ENCODE measurements at regions not wholly inside any gene's neighbourhood (a gene's known extent, or its start where the extent isn't known, plus 50 kb on each side); places are given as distances from the start of the nearest gene placed in this dataset.

DNA sequence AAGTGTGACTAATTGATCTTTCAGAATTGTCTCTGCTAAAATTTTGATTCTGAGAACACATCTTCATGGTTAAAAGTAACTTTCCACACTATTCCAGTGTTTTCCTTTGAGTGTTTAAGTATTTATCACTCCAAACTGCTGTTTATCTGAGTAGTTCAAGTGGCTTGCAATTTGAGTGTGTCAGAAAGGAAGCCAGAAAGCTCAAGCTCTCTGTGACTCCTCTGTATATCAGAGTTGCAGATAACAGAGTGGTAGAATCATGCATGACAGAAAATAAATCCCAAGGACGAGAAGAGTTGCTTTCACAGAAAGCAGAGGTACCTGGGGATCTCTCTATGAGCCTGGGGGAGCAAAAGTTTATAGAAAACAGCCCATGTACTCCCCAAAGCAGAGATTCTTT lies 130.0 kb downstream of the CYB561 start:
- peaks cover 57% of the 10 kb centered on the region for H3K36me3 Mint-ChIP-seq (ENCODE audit: low read depth)
- DNase-seq, result no peak
- H3K9me3 Mint-ChIP-seq, result no peaks in the 10 kb centered on the region
- TF ChIP-seq, protein P1, sequence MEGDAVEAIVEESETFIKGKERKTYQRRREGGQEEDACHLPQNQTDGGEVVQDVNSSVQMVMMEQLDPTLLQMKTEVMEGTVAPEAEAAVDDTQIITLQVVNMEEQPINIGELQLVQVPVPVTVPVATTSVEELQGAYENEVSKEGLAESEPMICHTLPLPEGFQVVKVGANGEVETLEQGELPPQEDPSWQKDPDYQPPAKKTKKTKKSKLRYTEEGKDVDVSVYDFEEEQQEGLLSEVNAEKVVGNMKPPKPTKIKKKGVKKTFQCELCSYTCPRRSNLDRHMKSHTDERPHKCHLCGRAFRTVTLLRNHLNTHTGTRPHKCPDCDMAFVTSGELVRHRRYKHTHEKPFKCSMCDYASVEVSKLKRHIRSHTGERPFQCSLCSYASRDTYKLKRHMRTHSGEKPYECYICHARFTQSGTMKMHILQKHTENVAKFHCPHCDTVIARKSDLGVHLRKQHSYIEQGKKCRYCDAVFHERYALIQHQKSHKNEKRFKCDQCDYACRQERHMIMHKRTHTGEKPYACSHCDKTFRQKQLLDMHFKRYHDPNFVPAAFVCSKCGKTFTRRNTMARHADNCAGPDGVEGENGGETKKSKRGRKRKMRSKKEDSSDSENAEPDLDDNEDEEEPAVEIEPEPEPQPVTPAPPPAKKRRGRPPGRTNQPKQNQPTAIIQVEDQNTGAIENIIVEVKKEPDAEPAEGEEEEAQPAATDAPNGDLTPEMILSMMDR (IDR thresholded peaks at IDR 0.05), result no peak
- no peak overlapping the region for H3K4me3 Mint-ChIP-seq
- no peaks in the 10 kb centered on the region for H3K27me3 Mint-ChIP-seq (ENCODE audit: insufficient read depth)
- H3K27ac Mint-ChIP-seq, result no peak overlapping the region; the same call in 1 of the 2 replicates
- H3K4me1 Mint-ChIP-seq (ENCODE audit: low read depth), result peaks cover 4% of the 10 kb centered on the region; the same call in 1 of the 2 replicates

GRCh38 chr17:63317166-63317840 lies 128.8 kb downstream of the CYB561 start:
- Mint-ChIP-seq H3K27ac (no peak overlapping the region), H3K36me3 (ENCODE audit: low read depth) (peaks cover 59% of the 10 kb centered on the region), H3K4me1 (ENCODE audit: low read depth) (no peaks in the 10 kb centered on the region), H3K27me3 (ENCODE audit: insufficient read depth) (no peaks in the 10 kb centered on the region; the same call in 1 of the 2 replicates), H3K9me3 (no peaks in the 10 kb centered on the region), H3K4me3 (no peak overlapping the region)
- DNase-seq, result no peak
- TF ChIP-seq, protein P1 (IDR thresholded peaks at IDR 0.05), result no peak

- H3K4me1 Mint-ChIP-seq (ENCODE audit: low read depth), result peaks cover 18% of the 10 kb centered on the region
Observed at GRCh38 chr17:63325808-63326207, 120.3 kb downstream of the CYB561 start.

GRCh38 chr17:63329876-63330275 lies 116.2 kb downstream of the CYB561 start:
- H3K9me3 Mint-ChIP-seq, result no peaks in the 10 kb centered on the region
- H3K4me1 Mint-ChIP-seq (ENCODE audit: low read depth), result peaks cover 44% of the 10 kb centered on the region
- no peak for DNase-seq
- no peak overlapping the region for H3K4me3 Mint-ChIP-seq
- H3K27me3 Mint-ChIP-seq (ENCODE audit: insufficient read depth), result peaks cover 3% of the 10 kb centered on the region; the same call in 1 of the 2 replicates
- peaks cover 67% of the 10 kb centered on the region for H3K36me3 Mint-ChIP-seq (ENCODE audit: low read depth)
- H3K27ac Mint-ChIP-seq, result no peak overlapping the region
- TF ChIP-seq, protein P1 (IDR thresholded peaks at IDR 0.05), result no peak

More at GRCh38 chr17:63325808-63326207, 120.3 kb downstream of the CYB561 start:
- DNase-seq, result no peak
- H3K27ac Mint-ChIP-seq, result no peak overlapping the region
- TF ChIP-seq, protein P1 (IDR thresholded peaks at IDR 0.05), result no peak
- no peaks in the 10 kb centered on the region; the same call in none of the 2 replicates for H3K27me3 Mint-ChIP-seq (ENCODE audit: insufficient read depth)
- peaks cover 55% of the 10 kb centered on the region for H3K36me3 Mint-ChIP-seq (ENCODE audit: low read depth)
- H3K9me3 Mint-ChIP-seq, result no peaks in the 10 kb centered on the region
- no peak overlapping the region for H3K4me3 Mint-ChIP-seq

DNA sequence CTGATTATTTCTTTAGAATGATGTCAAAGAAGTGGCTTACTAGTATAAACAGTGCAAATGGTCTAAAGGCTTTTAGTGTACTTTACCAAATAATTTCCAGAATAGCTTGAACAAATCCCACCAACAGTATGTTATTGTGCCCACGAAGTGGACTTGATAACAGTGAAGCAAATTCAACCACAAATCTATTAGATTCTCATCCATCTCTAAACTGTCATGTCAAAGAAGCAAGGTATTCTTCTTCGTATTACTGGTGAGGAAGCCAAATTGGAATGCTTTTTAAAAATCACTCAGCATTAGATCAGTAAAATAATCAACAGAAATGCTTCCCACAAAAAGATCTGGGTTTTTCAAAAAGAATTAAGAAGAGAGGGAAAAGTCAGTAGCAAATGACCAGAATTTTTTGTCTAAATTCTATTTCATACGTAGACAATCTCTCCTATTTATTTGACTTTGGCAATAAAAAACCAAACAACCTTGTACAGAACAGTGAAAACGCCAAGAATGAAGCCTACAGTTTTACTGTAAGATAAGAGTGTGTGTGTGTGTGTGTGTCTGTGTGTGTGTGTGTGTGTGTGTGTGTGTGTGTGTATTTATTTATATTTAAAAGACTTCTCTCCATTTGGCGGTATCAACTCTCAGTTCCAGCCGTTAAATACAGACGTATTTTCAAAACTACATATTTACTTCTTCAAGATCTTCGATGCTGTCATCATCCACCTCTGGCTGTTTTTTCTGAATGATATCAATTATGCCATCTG lies 114.6 kb downstream of the CYB561 start:
- H3K9me3 Mint-ChIP-seq, result no peaks in the 10 kb centered on the region
- peaks cover 42% of the 10 kb centered on the region for H3K4me1 Mint-ChIP-seq (ENCODE audit: low read depth)
- H3K36me3 Mint-ChIP-seq (ENCODE audit: low read depth), result peaks cover 54% of the 10 kb centered on the region
- H3K27ac Mint-ChIP-seq, result no peak overlapping the region
- TF ChIP-seq, protein P1 (IDR thresholded peaks at IDR 0.05), result no peak
- peaks cover 3% of the 10 kb centered on the region; the same call in 1 of the 2 replicates for H3K27me3 Mint-ChIP-seq (ENCODE audit: insufficient read depth)
- no peak overlapping the region for H3K4me3 Mint-ChIP-seq
- DNase-seq, result no peak

Measured in HFFc6 (cell line).